Mesodermal cell (in vitro differentiated cells): ENCODE measurements at regions not wholly inside any gene's neighbourhood (a gene's known extent, or its start where the extent isn't known, plus 50 kb on each side); places are given as distances from the start of the nearest gene placed in this dataset.

Experiments
- H3K27ac ChIP-seq: 2 replicates; pipeline ENCODE4 v1.7.0; 2013; ENCODE audit warnings: mild to moderate bottlenecking, low read depth, low read length, moderate library complexity; ENCODE audit not compliant: severe bottlenecking
- H3K36me3 ChIP-seq: 2 replicates; pipeline ENCODE4 v1.7.1; 2013; ENCODE audit warnings: mild to moderate bottlenecking, low read length, moderate library complexity; ENCODE audit not compliant: control insufficient read depth, insufficient read depth
- H3K4me1 ChIP-seq: one replicate; pipeline ENCODE4 v1.7.1; 2013; ENCODE audit warnings: mild to moderate bottlenecking, low read length; ENCODE audit not compliant: insufficient read depth, control insufficient read depth, poor library complexity, severe bottlenecking
- H3K4me3 ChIP-seq: 2 replicates; pipeline ENCODE4 v1.7.0; 2013; ENCODE audit warnings: low read length, control low read depth, mild to moderate bottlenecking; ENCODE audit not compliant: insufficient read depth, poor library complexity, severe bottlenecking; ENCODE audit errors: extremely low read depth
- H3K9me3 ChIP-seq: 2 replicates; pipeline ENCODE4 v1.7.1; 2013; ENCODE audit warnings: mild to moderate bottlenecking, low read length, moderate library complexity; ENCODE audit not compliant: control insufficient read depth
- whole genome bisulfite sequencing, 2 experiments: methylation state at CpG; one replicate each; pipeline ENCODE4 v1.1.5; 2013; ENCODE audit warnings: missing lambda C conversion rate in 2 of 2; ENCODE audit not compliant: insufficient coverage in 2 of 2; 5-methylcytosine and 5-hydroxymethylcytosine counted together

- no peaks in the 10 kb centered on the region for H3K36me3 ChIP-seq
- no peaks in the 10 kb centered on the region for H3K9me3 ChIP-seq
- no peak overlapping the region for H3K27ac ChIP-seq
- 58 to 71% methylated on average over 7 to 10 of the region's 10 CpGs for WGBS, 2 experiments
- H3K4me3 ChIP-seq = no peak overlapping the region
- H3K4me1 ChIP-seq = no peaks in the 10 kb centered on the region
Measured at GRCh38 chr17:68184141-68184571, 63.7 kb upstream of the AMZ2 start.

GRCh38 chr17:68184816-68185436 is 62.9 kb upstream of the AMZ2 start:
- 80 to 100% methylated on average over 1 of the region's 4 CpGs for WGBS, 2 experiments
- no peaks in the 10 kb centered on the region for H3K9me3 ChIP-seq
- H3K36me3 ChIP-seq = no peaks in the 10 kb centered on the region
- H3K4me1 ChIP-seq = no peaks in the 10 kb centered on the region
- H3K27ac ChIP-seq = no peak overlapping the region
- H3K4me3 ChIP-seq = no peak overlapping the region

- WGBS, 2 experiments = 92 to 93% methylated on average over 1 to 2 of the region's 2 CpGs
- no peaks in the 10 kb centered on the region for H3K4me1 ChIP-seq
- H3K9me3 ChIP-seq = no peaks in the 10 kb centered on the region
- H3K36me3 ChIP-seq = no peaks in the 10 kb centered on the region
- no peak overlapping the region for H3K4me3 ChIP-seq
- no peak overlapping the region for H3K27ac ChIP-seq
Measured at GRCh38 chr17:68185820-68186219, 62.0 kb upstream of the AMZ2 start.

- H3K4me1 ChIP-seq = no peaks in the 10 kb centered on the region
- H3K27ac ChIP-seq = no peak overlapping the region
- no peaks in the 10 kb centered on the region for H3K9me3 ChIP-seq
- 95 to 100% methylated on average over 1 to 3 of the region's 4 CpGs for WGBS, 2 experiments
- H3K36me3 ChIP-seq = no peaks in the 10 kb centered on the region
- H3K4me3 ChIP-seq = no peak overlapping the region
Measured at GRCh38 chr17:68190495-68190894, 57.3 kb upstream of the AMZ2 start.

GRCh38 chr17:68195667-68196393 is 52.0 kb upstream of the AMZ2 start:
- no peaks in the 10 kb centered on the region for H3K9me3 ChIP-seq
- H3K27ac ChIP-seq = no peak overlapping the region
- peaks cover 4% of the 10 kb centered on the region for H3K4me1 ChIP-seq
- 9 to 13% methylated on average over 15 to 22 of the region's 27 CpGs for WGBS, 2 experiments
- H3K4me3 ChIP-seq = no peak overlapping the region
- no peaks in the 10 kb centered on the region for H3K36me3 ChIP-seq

- H3K4me3 ChIP-seq = no peak overlapping the region
- no peaks in the 10 kb centered on the region for H3K36me3 ChIP-seq
- no peak overlapping the region for H3K27ac ChIP-seq
- 0% methylated on average over 31 to 57 of the region's 63 CpGs for WGBS, 2 experiments
- peaks cover 4% of the 10 kb centered on the region for H3K4me1 ChIP-seq
- H3K9me3 ChIP-seq = no peaks in the 10 kb centered on the region
Measured at GRCh38 chr17:68196394-68197090, 51.3 kb upstream of the AMZ2 start.

- Histone ChIP-seq H3K9me3 (no peaks in the 10 kb centered on the region), H3K27ac (no peak overlapping the region), H3K36me3 (no peaks in the 10 kb centered on the region), H3K4me3 (no peak overlapping the region), H3K4me1 (peaks cover 4% of the 10 kb centered on the region)
- WGBS, 2 experiments = 1% methylated on average over 32 to 35 of the region's 53 CpGs
Measured at GRCh38 chr17:68197091-68197996, 50.5 kb upstream of the AMZ2 start.

- H3K27ac ChIP-seq = no peak overlapping the region
- peaks cover 4% of the 10 kb centered on the region for H3K4me1 ChIP-seq
- no peaks in the 10 kb centered on the region for H3K36me3 ChIP-seq
- H3K4me3 ChIP-seq = no peak overlapping the region
- H3K9me3 ChIP-seq = no peaks in the 10 kb centered on the region
- 9 to 19% methylated on average over 25 to 43 of the region's 61 CpGs for WGBS, 2 experiments
Measured at GRCh38 chr17:68197997-68198930, 49.6 kb upstream of the AMZ2 start.
